ENCODE measurements at regions not wholly inside any gene's neighbourhood (a gene's known extent, or its start where the extent isn't known, plus 50 kb on each side); places are given as distances from the start of the nearest gene placed in this dataset.

GRCh38 chr10:105644559-105644958 is 1003.5 kb downstream of the SORCS3 start:
- Histone ChIP-seq H3K4me1 (ENCODE audit: control insufficient read depth, insufficient read depth, low read length) (no peaks in the 10 kb centered on the region), H3K18ac (ENCODE audit: low read depth, low read length) (no peak overlapping the region), H4K20me1 (ENCODE audit: insufficient read depth, low read length) (no peaks in the 10 kb centered on the region), H4K8ac (ENCODE audit: low read depth in 2 of 2, low read length in 2 of 2) (no peak overlapping the region), H3K4me3 (ENCODE audit: insufficient read depth, low read depth, low read length) (no peak overlapping the region), H3K14ac (replicated peaks; ENCODE audit: low read depth, low read length) (no peak overlapping the region), H2AK5ac (ENCODE audit: low read depth, low read length) (no peak overlapping the region), H2AK9ac (replicated peaks; ENCODE audit: low read depth, low read length, poor library complexity) (no peak overlapping the region), H4K91ac (ENCODE audit: insufficient read depth, low read depth, low read length) (no peak overlapping the region), H2BK20ac (ENCODE audit: low read depth, low read length) (no peak overlapping the region), H3K27me3 (ENCODE audit: control insufficient read depth, insufficient read depth, low read length) (no peaks in the 10 kb centered on the region), H3K4ac (ENCODE audit: low read depth, low read length) (no peak overlapping the region), H3K27ac (ENCODE audit: insufficient read depth, low read length) (no peak overlapping the region), H3K9me3 (ENCODE audit: control insufficient read depth, insufficient read depth, low read length) (peaks cover 5% of the 10 kb centered on the region; the same call in 1 of the 2 replicates), H2BK15ac (ENCODE audit: low read depth, low read length) (no peak overlapping the region), H2BK120ac (ENCODE audit: low read depth, low read length) (no peak overlapping the region), H3K4me2 (ENCODE audit: low read depth, low read length) (no peak overlapping the region), H3K79me1 (ENCODE audit: low read depth in 1 of 2, low read length in 2 of 2) (no peaks in the 10 kb centered on the region), H2BK5ac (ENCODE audit: low read depth, low read length, poor library complexity, severe bottlenecking) (no peak overlapping the region), H2AFZ (replicated peaks; ENCODE audit: low read length, poor library complexity) (no peak overlapping the region), H3K23ac (ENCODE audit: low read depth, low read length) (no peak overlapping the region), H3K56ac (ENCODE audit: extremely low read depth, insufficient read depth, low read length) (no peak overlapping the region), H4K5ac (ENCODE audit: low read depth, low read length) (no peak overlapping the region), H3K36me3 (ENCODE audit: control insufficient read depth, insufficient read depth, low read length) (no peaks in the 10 kb centered on the region), H3K9me1 (ENCODE audit: insufficient read depth, low read length) (no peaks in the 10 kb centered on the region), H3K9ac (ENCODE audit: low read depth, low read length) (no peak overlapping the region)
- DNase-seq (no peak), ATAC-seq (ENCODE audit: low read depth) (no peak)
- ChIA-PET CTCF (no interaction called here), POLR2A (ENCODE audit: unreplicated experiment) (no interaction called here)
- intact Hi-C loops (cut with micrococcal nuclease) (no loop called here), dilution Hi-C loops (cut with HindIII; ENCODE audit: low sequenced_read_pairs, unreplicated experiment) (no loop called here), in situ Hi-C loops (cut with MboI; ENCODE audit: low sequenced_read_pairs) (no loop called here)
- no TSS peak for BruUV-seq (replicated peaks)
- no CpG with 5 or more reads among the region's 2 CpGs for WGBS, 2 experiments (ENCODE audit: extremely low coverage in 2 of 2, insufficient read length in 1 of 2)
- TF ChIP-seq MXI1 (IDR thresholded peaks at IDR 0.05; ENCODE audit: borderline replicate concordance, low read depth, low read length) (no peak), MAFK (IDR thresholded peaks at IDR 0.05; ENCODE audit: low read depth, low read length) (no peak), CEBPB (IDR thresholded peaks at IDR 0.05; ENCODE audit: low read depth, low read length) (no peak), POLR2A (IDR thresholded peaks at IDR 0.05; ENCODE audit: low read depth, low read length) (no peak), RCOR1 (IDR thresholded peaks at IDR 0.05; ENCODE audit: insufficient replicate concordance, low read length) (no peak), RFX5 (IDR thresholded peaks at IDR 0.05; ENCODE audit: low read depth, low read length) (no peak), RAD21 (IDR thresholded peaks at IDR 0.05; ENCODE audit: low read length) (no peak), FOS (IDR thresholded peaks at IDR 0.05; ENCODE audit: low read depth, low read length) (no peak), BHLHE40 (IDR thresholded peaks at IDR 0.05; ENCODE audit: low read depth, low read length) (no peak), CHD1 (IDR thresholded peaks at IDR 0.05; ENCODE audit: low read depth, low read length) (no peak), ELK1 (IDR thresholded peaks at IDR 0.05; ENCODE audit: borderline replicate concordance, low read depth, low read length) (no peak), NFE2L2 (IDR thresholded peaks at IDR 0.05; ENCODE audit: low read depth, low read length) (no peak), MAZ (IDR thresholded peaks at IDR 0.05; ENCODE audit: borderline replicate concordance, low read depth, low read length) (no peak), SMC3 (IDR thresholded peaks at IDR 0.05; ENCODE audit: low read depth, low read length) (no peak), CTCF (conservative IDR thresholded peaks at IDR 0.05; ENCODE audit: low read depth, low read length) (no peak), USF2 (IDR thresholded peaks at IDR 0.05; ENCODE audit: low read depth, low read length) (no peak)
